GM23338 (cell line): ENCODE measurements at regions not wholly inside any gene's neighbourhood (a gene's known extent, or its start where the extent isn't known, plus 50 kb on each side); places are given as distances from the start of the nearest gene placed in this dataset.

Experiments
- ATAC-seq: fragments of 200-7000 bp; cut with Tn5 transposase; 3 replicates; pipeline ENCODE4 v1.9.1; 2020
- DNase-seq: peaks from one replicate; pipeline ENCODE4 v3.0.0-alpha.2; 2015; ENCODE audit warnings: low spot score
- H2AFZ ChIP-seq: fragments of 200-600 bp; sonication (generic); 2 replicates; pipeline ENCODE4 v1.8.0; 2016; ENCODE audit warnings: antibody characterized with exemption, mild to moderate bottlenecking, moderate library complexity
- H3F3A ChIP-seq: fragments of 200-600 bp; sonication (generic); replicated peaks from 2 replicates; pipeline ENCODE4 v1.8.0; 2017; ENCODE audit warnings: antibody characterized with exemption, mixed run types, low read depth
- H3K27ac ChIP-seq: fragments of 200-600 bp; sonication (generic); 2 replicates; pipeline ENCODE4 v1.6.1; 2016; ENCODE audit warnings: low read depth
- H3K27me3 ChIP-seq: fragments of 200-600 bp; sonication (generic); 2 replicates; pipeline ENCODE4 v1.8.0; 2016; ENCODE audit warnings: mild to moderate bottlenecking, mixed run types, moderate library complexity; ENCODE audit not compliant: insufficient read depth
- H3K36me3 ChIP-seq: fragments of 200-600 bp; sonication (generic); 2 replicates; pipeline ENCODE4 v1.8.0; 2016; ENCODE audit warnings: mild to moderate bottlenecking; ENCODE audit not compliant: insufficient read depth
- H3K4me1 ChIP-seq: fragments of 200-600 bp; sonication (generic); 2 replicates; pipeline ENCODE4 v1.8.0; 2016; ENCODE audit warnings: mild to moderate bottlenecking, moderate library complexity; ENCODE audit not compliant: insufficient read depth
- H3K4me2 ChIP-seq: fragments of 200-600 bp; sonication (generic); 2 replicates; pipeline ENCODE4 v1.7.1; 2017; ENCODE audit warnings: mixed run types
- H3K4me3 ChIP-seq: fragments of 200-600 bp; sonication (generic); 2 replicates; pipeline ENCODE4 v1.6.1; 2016; ENCODE audit warnings: mixed run types
- H3K79me2 ChIP-seq: fragments of 200-600 bp; sonication (generic); replicated peaks from 2 replicates; pipeline ENCODE4 v1.8.0; 2017; ENCODE audit warnings: mild to moderate bottlenecking; ENCODE audit not compliant: insufficient read depth
- H3K9me2 ChIP-seq: fragments of 200-600 bp; sonication (generic); 2 replicates; pipeline ENCODE4 v1.8.0; 2017; ENCODE audit not compliant: insufficient read depth
- H4K20me1 ChIP-seq: fragments of 200-600 bp; sonication (generic); replicated peaks from 2 replicates; pipeline ENCODE4 v1.8.0; 2017; ENCODE audit warnings: mild to moderate bottlenecking; ENCODE audit not compliant: insufficient read depth
- H3K27ac Mint-ChIP-seq: 2 replicates; pipeline ENCODE4 v1.8.0; 2020; ENCODE audit warnings: inconsistent platforms, mild to moderate bottlenecking, moderate library complexity, mixed read lengths
- H3K27me3 Mint-ChIP-seq: 3 replicates; pipeline ENCODE4 v1.8.0; 2022; ENCODE audit warnings: low read depth, mild to moderate bottlenecking, moderate library complexity, mixed read lengths, inconsistent platforms; ENCODE audit not compliant: insufficient read depth, poor library complexity
- H3K36me3 Mint-ChIP-seq: 3 replicates; pipeline ENCODE4 v1.8.0; 2021; ENCODE audit warnings: low read depth, mild to moderate bottlenecking, inconsistent platforms, moderate library complexity, mixed read lengths
- H3K4me1 Mint-ChIP-seq: 3 replicates; pipeline ENCODE4 v1.8.0; 2020; ENCODE audit warnings: mild to moderate bottlenecking, inconsistent platforms, mixed read lengths
- H3K4me3 Mint-ChIP-seq: 3 replicates; pipeline ENCODE4 v1.8.0; 2021; ENCODE audit warnings: moderate library complexity, mild to moderate bottlenecking, inconsistent platforms, mixed read lengths
- H3K9me3 Mint-ChIP-seq: 3 replicates; pipeline ENCODE4 v1.8.0; 2020; ENCODE audit warnings: moderate library complexity, mild to moderate bottlenecking, inconsistent platforms, mixed read lengths
- ETS1 ChIP-seq: IDR thresholded peaks from 2 replicates; pipeline ENCODE4 v1.6.1; 2016; ENCODE audit warnings: antibody characterized with exemption
- EZH2phosphoT487 ChIP-seq: fragments of 200-600 bp; sonication (generic); IDR thresholded peaks from one replicate; pipeline ENCODE4 v1.8.1; 2018; ENCODE audit warnings: antibody characterized with exemption; ENCODE audit not compliant: unreplicated experiment
- JUNB ChIP-seq: IDR thresholded peaks from one replicate; pipeline ENCODE4 v1.6.1; 2016; ENCODE audit warnings: antibody characterized with exemption; ENCODE audit not compliant: unreplicated experiment
- NANOG ChIP-seq: IDR thresholded peaks from 2 replicates; pipeline ENCODE4 v1.6.1; 2016; ENCODE audit warnings: antibody characterized with exemption, borderline replicate concordance
- POLR2AphosphoS5 ChIP-seq: IDR thresholded peaks from 2 replicates; pipeline ENCODE4 v1.6.1; 2016; ENCODE audit warnings: antibody characterized with exemption, low read depth
- STAT1 ChIP-seq: IDR thresholded peaks from one replicate; pipeline ENCODE4 v1.6.1; 2016; ENCODE audit warnings: antibody characterized with exemption; ENCODE audit not compliant: unreplicated experiment
- ZNF114 ChIP-seq: fragments of 250-450 bp; sonication (Bioruptor Pico); IDR thresholded peaks from 2 replicates; pipeline ENCODE4 v1.5.0; 2020; ENCODE audit warnings: mild to moderate bottlenecking, moderate library complexity
- ZNF331 ChIP-seq: fragments of 250-450 bp; sonication (Bioruptor Pico); IDR thresholded peaks from 2 replicates; pipeline ENCODE4 v1.5.0; 2020; ENCODE audit warnings: low read depth, mild to moderate bottlenecking, moderate library complexity
- TF ChIP-seq, protein P1 (sequence below), 2 experiments: fragments of 200-600 bp in 1 of 2; sonication (generic) in 1 of 2; conservative IDR thresholded peaks; 2 replicates each; pipeline versions ENCODE4 v1.5.1 to v1.6.1; 2016 to 2017; ENCODE audit warnings: antibody characterized with exemption in 2 of 2, low read depth in 2 of 2, mild to moderate bottlenecking in 2 of 2, moderate library complexity in 1 of 2
- TF ChIP-seq, protein P2 (sequence below): fragments of 250-450 bp; sonication (Bioruptor Pico); IDR thresholded peaks from 2 replicates; pipeline ENCODE4 v1.5.0; 2020; ENCODE audit warnings: mild to moderate bottlenecking, moderate library complexity

- Histone ChIP-seq H3K27ac (no peak overlapping the region), H3F3A (no peaks in the 10 kb centered on the region), H3K4me1 (no peaks in the 10 kb centered on the region), H3K4me2 (no peak overlapping the region), H3K27me3 (no peaks in the 10 kb centered on the region), H3K9me2 (peaks cover 17% of the 10 kb centered on the region; the same call in 1 of the 2 replicates), H4K20me1 (no peaks in the 10 kb centered on the region), H2AFZ (no peak overlapping the region), H3K4me3 (no peak overlapping the region), H3K79me2 (no peaks in the 10 kb centered on the region), H3K36me3 (peaks cover 8% of the 10 kb centered on the region)
- no peak overlapping the region for H3K27ac Mint-ChIP-seq
- peaks cover 6% of the 10 kb centered on the region; the same call in 1 of the 3 replicates for H3K36me3 Mint-ChIP-seq
- peaks cover 2% of the 10 kb centered on the region for H3K27me3 Mint-ChIP-seq
- DNase-seq, result no peak
- TF ChIP-seq POLR2AphosphoS5 (no peak), NANOG (no peak), EZH2phosphoT487 (no peak), ZNF331 (CRISPR knock-in tag) (no peak), STAT1 (no peak)
- TF ChIP-seq, protein P1, sequence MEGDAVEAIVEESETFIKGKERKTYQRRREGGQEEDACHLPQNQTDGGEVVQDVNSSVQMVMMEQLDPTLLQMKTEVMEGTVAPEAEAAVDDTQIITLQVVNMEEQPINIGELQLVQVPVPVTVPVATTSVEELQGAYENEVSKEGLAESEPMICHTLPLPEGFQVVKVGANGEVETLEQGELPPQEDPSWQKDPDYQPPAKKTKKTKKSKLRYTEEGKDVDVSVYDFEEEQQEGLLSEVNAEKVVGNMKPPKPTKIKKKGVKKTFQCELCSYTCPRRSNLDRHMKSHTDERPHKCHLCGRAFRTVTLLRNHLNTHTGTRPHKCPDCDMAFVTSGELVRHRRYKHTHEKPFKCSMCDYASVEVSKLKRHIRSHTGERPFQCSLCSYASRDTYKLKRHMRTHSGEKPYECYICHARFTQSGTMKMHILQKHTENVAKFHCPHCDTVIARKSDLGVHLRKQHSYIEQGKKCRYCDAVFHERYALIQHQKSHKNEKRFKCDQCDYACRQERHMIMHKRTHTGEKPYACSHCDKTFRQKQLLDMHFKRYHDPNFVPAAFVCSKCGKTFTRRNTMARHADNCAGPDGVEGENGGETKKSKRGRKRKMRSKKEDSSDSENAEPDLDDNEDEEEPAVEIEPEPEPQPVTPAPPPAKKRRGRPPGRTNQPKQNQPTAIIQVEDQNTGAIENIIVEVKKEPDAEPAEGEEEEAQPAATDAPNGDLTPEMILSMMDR (conservative IDR thresholded peaks at IDR 0.05; ENCODE audit: low read depth in 2 of 2), result no peak
- H3K4me1 Mint-ChIP-seq, result 0 out of 3 replicates have a peak, but pooled peaks cover 6% of the 10 kb centered on the region
- H3K9me3 Mint-ChIP-seq, result peaks cover 16% of the 10 kb centered on the region
- no peak for ATAC-seq
- no peak overlapping the region for H3K4me3 Mint-ChIP-seq
Measured at GRCh38 chr12:76206039-76206676, 121.7 kb upstream of the NAP1L1 start.

DNA sequence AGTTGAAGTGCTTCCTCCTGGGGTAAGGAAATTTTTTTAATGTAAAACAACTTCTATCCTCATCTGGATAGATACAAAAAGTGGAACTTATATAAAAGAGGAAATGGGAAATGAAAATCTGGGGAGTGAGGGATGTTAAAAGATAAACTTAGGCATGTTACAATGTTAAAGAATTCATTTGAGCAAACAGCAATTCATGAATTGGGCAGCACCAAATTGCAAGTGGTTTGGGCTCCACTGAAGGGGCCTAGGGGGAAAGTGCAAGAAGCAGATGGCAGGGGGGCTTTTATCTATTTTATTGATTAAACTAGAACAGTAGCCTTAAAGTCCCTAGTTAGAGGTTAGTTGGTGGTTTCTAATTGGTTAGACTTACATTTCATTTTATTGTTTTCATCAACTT lies 118.1 kb upstream of the NAP1L1 start:
- Mint-ChIP-seq H3K4me3 (no peak overlapping the region), H3K4me1 (0 out of 3 replicates have a peak, but pooled peaks cover 6% of the 10 kb centered on the region), H3K9me3 (peaks cover 31% of the 10 kb centered on the region), H3K36me3 (peaks cover 14% of the 10 kb centered on the region; the same call in 2 of the 3 replicates), H3K27ac (no peak overlapping the region), H3K27me3 (peaks cover 2% of the 10 kb centered on the region)
- no peaks in the 10 kb centered on the region for H3K79me2 ChIP-seq
- H3K4me1 ChIP-seq, result no peaks in the 10 kb centered on the region
- H3K4me3 ChIP-seq, result no peak overlapping the region
- DNase-seq, result no peak
- peaks cover 16% of the 10 kb centered on the region for H3K36me3 ChIP-seq
- H3K9me2 ChIP-seq, result peaks cover 17% of the 10 kb centered on the region; the same call in 1 of the 2 replicates
- no peaks in the 10 kb centered on the region for H4K20me1 ChIP-seq
- no peak overlapping the region for H2AFZ ChIP-seq
- no peaks in the 10 kb centered on the region for H3K27me3 ChIP-seq
- no peak for ATAC-seq
- H3K27ac ChIP-seq, result no peak overlapping the region
- H3K4me2 ChIP-seq, result no peak overlapping the region
- H3F3A ChIP-seq, result no peaks in the 10 kb centered on the region
- TF ChIP-seq EZH2phosphoT487 (no peak), ETS1 (no peak), JUNB (no peak), ZNF114 (CRISPR knock-in tag) (no peak)
- TF ChIP-seq, protein P2, sequence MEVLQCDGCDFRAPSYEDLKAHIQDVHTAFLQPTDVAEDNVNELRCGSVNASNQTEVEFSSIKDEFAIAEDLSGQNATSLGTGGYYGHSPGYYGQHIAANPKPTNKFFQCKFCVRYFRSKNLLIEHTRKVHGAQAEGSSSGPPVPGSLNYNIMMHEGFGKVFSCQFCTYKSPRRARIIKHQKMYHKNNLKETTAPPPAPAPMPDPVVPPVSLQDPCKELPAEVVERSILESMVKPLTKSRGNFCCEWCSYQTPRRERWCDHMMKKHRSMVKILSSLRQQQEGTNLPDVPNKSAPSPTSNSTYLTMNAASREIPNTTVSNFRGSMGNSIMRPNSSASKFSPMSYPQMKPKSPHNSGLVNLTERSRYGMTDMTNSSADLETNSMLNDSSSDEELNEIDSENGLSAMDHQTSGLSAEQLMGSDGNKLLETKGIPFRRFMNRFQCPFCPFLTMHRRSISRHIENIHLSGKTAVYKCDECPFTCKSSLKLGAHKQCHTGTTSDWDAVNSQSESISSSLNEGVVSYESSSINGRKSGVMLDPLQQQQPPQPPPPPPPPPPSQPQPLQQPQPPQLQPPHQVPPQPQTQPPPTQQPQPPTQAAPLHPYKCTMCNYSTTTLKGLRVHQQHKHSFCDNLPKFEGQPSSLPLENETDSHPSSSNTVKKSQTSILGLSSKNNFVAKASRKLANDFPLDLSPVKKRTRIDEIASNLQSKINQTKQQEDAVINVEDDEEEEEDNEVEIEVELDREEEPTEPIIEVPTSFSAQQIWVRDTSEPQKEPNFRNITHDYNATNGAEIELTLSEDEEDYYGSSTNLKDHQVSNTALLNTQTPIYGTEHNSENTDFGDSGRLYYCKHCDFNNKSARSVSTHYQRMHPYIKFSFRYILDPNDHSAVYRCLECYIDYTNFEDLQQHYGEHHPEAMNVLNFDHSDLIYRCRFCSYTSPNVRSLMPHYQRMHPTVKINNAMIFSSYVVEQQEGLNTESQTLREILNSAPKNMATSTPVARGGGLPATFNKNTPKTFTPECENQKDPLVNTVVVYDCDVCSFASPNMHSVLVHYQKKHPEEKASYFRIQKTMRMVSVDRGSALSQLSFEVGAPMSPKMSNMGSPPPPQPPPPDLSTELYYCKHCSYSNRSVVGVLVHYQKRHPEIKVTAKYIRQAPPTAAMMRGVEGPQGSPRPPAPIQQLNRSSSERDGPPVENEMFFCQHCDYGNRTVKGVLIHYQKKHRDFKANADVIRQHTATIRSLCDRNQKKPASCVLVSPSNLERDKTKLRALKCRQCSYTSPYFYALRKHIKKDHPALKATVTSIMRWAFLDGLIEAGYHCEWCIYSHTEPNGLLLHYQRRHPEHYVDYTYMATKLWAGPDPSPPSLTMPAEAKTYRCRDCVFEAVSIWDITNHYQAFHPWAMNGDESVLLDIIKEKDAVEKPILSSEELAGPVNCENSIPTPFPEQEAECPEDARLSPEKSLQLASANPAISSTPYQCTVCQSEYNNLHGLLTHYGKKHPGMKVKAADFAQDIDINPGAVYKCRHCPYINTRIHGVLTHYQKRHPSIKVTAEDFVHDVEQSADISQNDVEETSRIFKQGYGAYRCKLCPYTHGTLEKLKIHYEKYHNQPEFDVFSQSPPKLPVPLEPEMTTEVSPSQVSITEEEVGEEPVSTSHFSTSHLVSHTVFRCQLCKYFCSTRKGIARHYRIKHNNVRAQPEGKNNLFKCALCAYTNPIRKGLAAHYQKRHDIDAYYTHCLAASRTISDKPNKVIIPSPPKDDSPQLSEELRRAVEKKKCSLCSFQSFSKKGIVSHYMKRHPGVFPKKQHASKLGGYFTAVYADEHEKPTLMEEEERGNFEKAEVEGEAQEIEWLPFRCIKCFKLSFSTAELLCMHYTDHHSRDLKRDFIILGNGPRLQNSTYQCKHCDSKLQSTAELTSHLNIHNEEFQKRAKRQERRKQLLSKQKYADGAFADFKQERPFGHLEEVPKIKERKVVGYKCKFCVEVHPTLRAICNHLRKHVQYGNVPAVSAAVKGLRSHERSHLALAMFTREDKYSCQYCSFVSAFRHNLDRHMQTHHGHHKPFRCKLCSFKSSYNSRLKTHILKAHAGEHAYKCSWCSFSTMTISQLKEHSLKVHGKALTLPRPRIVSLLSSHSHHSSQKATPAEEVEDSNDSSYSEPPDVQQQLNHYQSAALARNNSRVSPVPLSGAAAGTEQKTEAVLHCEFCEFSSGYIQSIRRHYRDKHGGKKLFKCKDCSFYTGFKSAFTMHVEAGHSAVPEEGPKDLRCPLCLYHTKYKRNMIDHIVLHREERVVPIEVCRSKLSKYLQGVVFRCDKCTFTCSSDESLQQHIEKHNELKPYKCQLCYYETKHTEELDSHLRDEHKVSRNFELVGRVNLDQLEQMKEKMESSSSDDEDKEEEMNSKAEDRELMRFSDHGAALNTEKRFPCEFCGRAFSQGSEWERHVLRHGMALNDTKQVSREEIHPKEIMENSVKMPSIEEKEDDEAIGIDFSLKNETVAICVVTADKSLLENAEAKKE (CRISPR knock-in tag), result no peak
- TF ChIP-seq, protein P1 (conservative IDR thresholded peaks at IDR 0.05; ENCODE audit: low read depth in 2 of 2), result no peak
